GM12878 (cell line): ENCODE measurements at regions not wholly inside any gene's neighbourhood (a gene's known extent, or its start where the extent isn't known, plus 50 kb on each side); places are given as distances from the start of the nearest gene placed in this dataset.

ENCODE experiments used
- EZH2 ChIP-seq: IDR thresholded peaks from 2 replicates; pipeline ENCODE4 v1.6.1; 2012; ENCODE audit warnings: low read depth, mild to moderate bottlenecking, control low read depth, inconsistent platforms, low read length, borderline replicate concordance; ENCODE audit not compliant: control insufficient read depth
- PBX3 ChIP-seq: IDR thresholded peaks from 2 replicates; pipeline ENCODE4 v1.6.1; 2011; ENCODE audit warnings: mild to moderate bottlenecking, low read depth, low read length, moderate library complexity; ENCODE audit not compliant: insufficient replicate concordance

- TF ChIP-seq PBX3 (no peak), EZH2 (no peak)
These were observed 82.8 kb downstream of the APTX start for GRCh38 chr9:32918628-32919027.
